T-helper 1 cell treated with Interleukin-12 subunit alpha and Interleukin-12 subunit beta and Interleukin-4 antibody, amounts not matched to agents 30 ng/mL and 1 ng/mL, for 36 hours (primary cell): ENCODE measurements at regions not wholly inside any gene's neighbourhood (a gene's known extent, or its start where the extent isn't known, plus 50 kb on each side); places are given as distances from the start of the nearest gene placed in this dataset.

Experiments
- intact Hi-C: fragments of 100-400 bp; cut with micrococcal nuclease; formaldehyde crosslinking; loops from one replicate; pipeline ENCODE4 v1.15.1; 2024

- intact Hi-C loops = no loop called here
Measured at GRCh38 chr2:66794070-66794469, 359.1 kb downstream of the MEIS1 start.

GRCh38 chr2:66794551-66794950 lies 359.6 kb downstream of the MEIS1 start:
- intact Hi-C loops = no loop called here

- intact Hi-C loops = no loop called here
Measured at GRCh38 chr2:66802877-66803276, 368.0 kb downstream of the MEIS1 start.

GRCh38 chr2:66803726-66804125 lies 368.8 kb downstream of the MEIS1 start:
- intact Hi-C loops = no loop called here

- intact Hi-C loops = no loop called here
Measured at GRCh38 chr2:66805016-66805865, 370.3 kb downstream of the MEIS1 start.

- intact Hi-C loops = no loop called here
Measured at GRCh38 chr2:66805968-66806367, 371.0 kb downstream of the MEIS1 start.

GRCh38 chr2:66813525-66813924 lies 378.6 kb downstream of the MEIS1 start:
- intact Hi-C loops = no loop called here

- intact Hi-C loops = no loop called here
Measured at GRCh38 chr2:66813976-66814375, 379.1 kb downstream of the MEIS1 start.

GRCh38 chr2:66814916-66815315 lies 380.0 kb downstream of the MEIS1 start:
- intact Hi-C loops = no loop called here

GRCh38 chr2:66815886-66816285 lies 381.0 kb downstream of the MEIS1 start:
- intact Hi-C loops = no loop called here

- intact Hi-C loops = no loop called here
Measured at GRCh38 chr2:66821168-66821567, 386.2 kb downstream of the MEIS1 start.

- intact Hi-C loops = no loop called here
Measured at GRCh38 chr2:66822186-66822585, 387.3 kb downstream of the MEIS1 start.

- intact Hi-C loops = no loop called here
Measured at GRCh38 chr2:66824926-66825325, 390.0 kb downstream of the MEIS1 start.

GRCh38 chr2:66827851-66828250 lies 392.9 kb downstream of the MEIS1 start:
- intact Hi-C loops = no loop called here

GRCh38 chr2:66828876-66829275 lies 394.0 kb downstream of the MEIS1 start:
- intact Hi-C loops = no loop called here

GRCh38 chr2:66830881-66831280 lies 396.0 kb downstream of the MEIS1 start:
- intact Hi-C loops = no loop called here

GRCh38 chr2:66832646-66833435 lies 397.9 kb downstream of the MEIS1 start:
- intact Hi-C loops = no loop called here

- intact Hi-C loops = no loop called here
Measured at GRCh38 chr2:66834859-66835258, 399.9 kb downstream of the MEIS1 start.

GRCh38 chr2:66836851-66837250 lies 401.9 kb downstream of the MEIS1 start:
- intact Hi-C loops = no loop called here

- intact Hi-C loops = no loop called here
Measured at GRCh38 chr2:66839551-66840320, 404.8 kb downstream of the MEIS1 start.

GRCh38 chr2:66840321-66841002 lies 405.5 kb downstream of the MEIS1 start:
- intact Hi-C loops = no loop called here
